HFF-Myc (cell line): ENCODE measurements at regions not wholly inside any gene's neighbourhood (a gene's known extent, or its start where the extent isn't known, plus 50 kb on each side); places are given as distances from the start of the nearest gene placed in this dataset.
A peak's percentile ranks its signal among the peaks of the same experiment; 100 is the strongest.

Experiments used
- DNase-seq: peaks from one replicate; pipeline ENCODE4 v3.0.0-alpha.2; 2011; ENCODE audit warnings: low read depth; ENCODE audit errors: extremely low read depth
- H3K4me3 ChIP-seq: replicated peaks from 2 replicates; pipeline ENCODE4 v1.5.1; 2011; ENCODE audit warnings: low read depth, mild to moderate bottlenecking, control low read depth, low read length
- TF ChIP-seq, protein P1 (sequence below): IDR thresholded peaks from 2 replicates; pipeline ENCODE4 v1.5.1; 2012; ENCODE audit warnings: mild to moderate bottlenecking, low read depth, low read length, control low read depth; ENCODE audit errors: missing control alignments

DNA sequence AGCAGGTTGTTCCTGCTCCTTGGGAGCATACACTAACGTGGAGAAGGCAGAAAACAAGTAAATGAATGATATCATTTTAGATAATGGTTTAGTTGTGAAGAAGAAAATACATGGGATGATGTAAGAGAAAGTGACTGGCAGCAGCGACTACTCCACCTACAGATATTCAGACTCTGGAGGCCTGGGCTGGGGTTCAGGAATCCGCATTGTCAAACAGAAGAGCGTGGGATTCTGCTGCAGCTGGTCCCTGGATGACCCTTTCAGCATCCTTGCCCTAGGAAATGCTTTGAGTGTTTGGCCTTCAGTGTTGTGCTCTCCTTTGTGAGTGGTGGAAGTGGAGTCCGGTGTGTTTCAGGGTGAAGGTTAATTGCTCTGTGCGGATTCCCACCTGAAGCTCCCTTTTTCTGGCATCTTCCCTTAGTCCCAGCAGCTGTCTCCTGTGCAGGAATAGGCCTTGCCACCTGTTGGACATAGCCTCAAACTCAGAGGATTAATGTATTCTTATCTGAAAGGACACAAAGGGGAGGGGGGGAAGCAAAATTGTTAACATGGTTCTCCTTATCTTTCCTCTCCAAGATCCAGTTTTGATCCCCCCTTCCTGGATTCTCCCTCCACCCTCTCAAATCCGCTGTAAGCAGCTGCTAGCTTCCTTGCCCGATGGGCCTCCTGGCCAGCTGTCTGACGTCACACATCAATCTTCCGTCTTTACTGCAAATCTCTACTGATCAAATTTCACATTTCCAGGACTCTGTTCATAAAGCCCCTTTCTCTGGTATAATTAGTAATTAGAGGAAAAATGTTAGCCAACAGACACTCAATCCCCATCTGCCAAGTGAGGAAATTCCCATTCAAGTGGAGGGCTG lies 68.3 kb upstream of the SPAG17 start:
- no peak overlapping the region for H3K4me3 ChIP-seq
- TF ChIP-seq, protein P1, sequence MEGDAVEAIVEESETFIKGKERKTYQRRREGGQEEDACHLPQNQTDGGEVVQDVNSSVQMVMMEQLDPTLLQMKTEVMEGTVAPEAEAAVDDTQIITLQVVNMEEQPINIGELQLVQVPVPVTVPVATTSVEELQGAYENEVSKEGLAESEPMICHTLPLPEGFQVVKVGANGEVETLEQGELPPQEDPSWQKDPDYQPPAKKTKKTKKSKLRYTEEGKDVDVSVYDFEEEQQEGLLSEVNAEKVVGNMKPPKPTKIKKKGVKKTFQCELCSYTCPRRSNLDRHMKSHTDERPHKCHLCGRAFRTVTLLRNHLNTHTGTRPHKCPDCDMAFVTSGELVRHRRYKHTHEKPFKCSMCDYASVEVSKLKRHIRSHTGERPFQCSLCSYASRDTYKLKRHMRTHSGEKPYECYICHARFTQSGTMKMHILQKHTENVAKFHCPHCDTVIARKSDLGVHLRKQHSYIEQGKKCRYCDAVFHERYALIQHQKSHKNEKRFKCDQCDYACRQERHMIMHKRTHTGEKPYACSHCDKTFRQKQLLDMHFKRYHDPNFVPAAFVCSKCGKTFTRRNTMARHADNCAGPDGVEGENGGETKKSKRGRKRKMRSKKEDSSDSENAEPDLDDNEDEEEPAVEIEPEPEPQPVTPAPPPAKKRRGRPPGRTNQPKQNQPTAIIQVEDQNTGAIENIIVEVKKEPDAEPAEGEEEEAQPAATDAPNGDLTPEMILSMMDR: no peak
- DNase-seq: no peak

DNA sequence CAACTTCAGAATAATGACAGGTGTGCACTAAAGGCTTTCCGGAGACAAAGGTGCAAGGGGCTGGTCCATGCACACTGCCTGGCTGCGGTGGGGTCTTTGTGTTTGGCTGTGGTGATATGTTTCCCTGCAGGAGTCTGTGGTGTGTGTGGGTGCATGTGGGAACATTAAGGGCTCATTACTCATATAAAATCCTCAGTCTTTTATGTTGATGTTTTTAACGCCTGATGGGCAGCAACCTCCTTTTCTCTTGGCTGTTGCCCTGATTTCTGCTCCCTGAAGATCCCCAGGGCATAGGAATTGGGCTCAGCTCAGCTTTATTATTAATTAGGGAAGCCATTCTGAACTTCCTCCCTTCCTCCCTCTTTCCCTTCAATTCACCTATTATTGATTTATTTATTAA lies 67.6 kb upstream of the SPAG17 start:
- TF ChIP-seq, protein P1: no peak
- no peak overlapping the region for H3K4me3 ChIP-seq
- no peak for DNase-seq

DNA sequence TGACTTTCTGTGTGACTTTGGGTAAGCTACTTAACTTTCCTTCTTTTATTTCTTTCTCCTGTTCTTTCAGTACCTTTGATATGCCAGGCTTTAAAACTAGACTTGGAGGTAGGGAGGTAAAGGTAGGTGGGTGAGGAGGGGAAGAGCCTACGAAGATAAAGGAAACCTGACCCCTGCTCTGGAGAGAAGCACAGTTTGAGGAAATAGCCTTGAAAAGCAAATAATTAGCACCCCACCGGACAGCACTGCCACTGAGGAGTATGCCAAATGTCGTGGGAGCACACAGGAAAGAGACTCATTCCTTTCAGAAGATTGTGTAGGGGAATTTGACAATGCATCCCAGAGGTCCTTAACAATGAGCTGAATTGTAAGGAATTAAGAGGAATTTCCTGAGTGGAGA lies 65.2 kb upstream of the SPAG17 start:
- TF ChIP-seq, protein P1: no peak
- no peak overlapping the region for H3K4me3 ChIP-seq
- no peak for DNase-seq

DNA sequence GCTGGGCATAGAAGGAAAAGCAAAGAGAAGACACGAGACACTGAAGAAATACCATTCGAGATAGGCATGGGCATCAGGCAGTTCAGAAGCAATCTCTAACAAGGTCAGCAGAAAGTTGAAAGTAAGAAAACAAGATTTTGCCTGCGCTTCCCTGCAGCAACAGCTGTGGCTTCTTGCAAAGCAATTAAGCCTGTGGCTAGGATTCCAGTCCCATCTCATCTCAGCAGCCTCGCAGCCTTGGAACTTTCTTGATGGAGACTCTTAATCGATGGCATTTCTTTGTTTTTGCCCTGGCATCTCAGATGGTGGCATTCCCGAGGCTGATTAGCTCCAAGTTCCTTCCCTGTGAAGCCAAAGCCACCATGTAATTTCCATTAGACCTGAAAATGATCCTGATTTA lies 64.6 kb upstream of the SPAG17 start:
- DNase-seq: no peak
- H3K4me3 ChIP-seq: no peak overlapping the region
- TF ChIP-seq, protein P1: no peak

DNA sequence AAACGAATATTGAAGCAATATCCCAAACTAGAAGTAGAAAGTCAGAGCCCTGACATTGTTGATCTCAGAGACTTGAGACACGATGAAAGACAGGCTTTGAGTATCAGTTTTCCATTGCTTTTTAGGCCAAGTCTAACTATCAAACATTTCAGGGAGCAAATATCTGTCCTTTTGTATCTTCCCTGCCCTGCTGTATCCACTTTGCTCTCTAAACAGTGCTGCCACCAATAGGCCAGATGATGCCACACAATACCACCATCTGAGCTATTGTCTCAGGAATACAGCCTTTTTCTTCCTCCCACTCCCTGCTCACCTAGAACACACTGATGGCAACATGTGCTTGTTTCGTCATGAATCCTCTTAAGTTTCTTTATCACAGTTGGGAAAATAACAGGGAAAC lies 62.6 kb upstream of the SPAG17 start:
- peak; percentile 9 for DNase-seq
- TF ChIP-seq, protein P1: peak; percentile 56
- H3K4me3 ChIP-seq: no peak overlapping the region

DNA sequence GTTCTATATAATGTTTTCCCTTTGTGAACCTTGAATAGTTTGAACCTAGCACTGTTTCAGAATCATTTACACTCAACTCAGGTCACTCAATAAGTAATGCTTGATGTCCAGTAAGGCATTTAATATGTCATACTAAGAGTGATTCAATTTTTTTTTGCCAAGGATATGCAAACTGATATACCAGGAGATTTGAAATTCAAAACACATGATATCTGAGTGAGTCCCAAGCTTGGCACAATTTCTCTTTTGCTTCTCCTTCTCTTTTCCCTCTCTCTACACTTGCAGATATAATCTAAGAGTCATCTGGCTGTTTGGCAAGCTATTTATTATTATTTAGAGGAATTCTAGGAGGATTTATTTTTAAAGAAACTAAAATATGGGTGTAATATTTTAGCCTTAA lies 61.6 kb upstream of the SPAG17 start:
- no peak for DNase-seq
- H3K4me3 ChIP-seq: no peak overlapping the region
- TF ChIP-seq, protein P1: no peak

DNA sequence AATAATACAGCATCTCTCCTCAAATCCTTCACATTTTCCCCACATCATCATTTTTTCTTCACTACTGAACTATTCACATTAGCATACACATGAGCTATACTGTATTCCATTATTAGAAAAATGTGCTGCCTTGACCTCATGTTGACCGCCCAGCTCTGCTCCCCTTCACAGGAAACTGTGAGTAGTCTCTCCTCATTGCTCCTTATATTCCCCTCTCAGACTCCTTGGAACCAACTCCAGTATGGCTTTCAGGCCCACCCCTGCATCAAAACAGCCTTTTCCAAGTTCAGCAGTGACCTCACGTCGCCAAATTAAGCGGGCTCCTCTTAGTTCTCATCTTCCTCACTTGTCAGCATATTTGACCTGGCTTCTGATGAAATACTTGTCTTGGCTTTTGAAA lies 59.2 kb upstream of the SPAG17 start:
- TF ChIP-seq, protein P1: no peak
- no peak overlapping the region for H3K4me3 ChIP-seq
- peak; percentile 30 for DNase-seq
